NT2/D1 (cell line): ENCODE measurements at regions not wholly inside any gene's neighbourhood (a gene's known extent, or its start where the extent isn't known, plus 50 kb on each side); places are given as distances from the start of the nearest gene placed in this dataset.

ENCODE experiments used
- YY1 ChIP-seq: IDR thresholded peaks from 2 replicates; pipeline ENCODE4 v1.6.1; 2011; ENCODE audit not compliant: insufficient read length, insufficient read depth
- ZNF274 ChIP-seq: IDR thresholded peaks from 2 replicates; pipeline ENCODE4 v1.6.1; 2011; ENCODE audit warnings: mild to moderate bottlenecking, low read depth, low read length

DNA sequence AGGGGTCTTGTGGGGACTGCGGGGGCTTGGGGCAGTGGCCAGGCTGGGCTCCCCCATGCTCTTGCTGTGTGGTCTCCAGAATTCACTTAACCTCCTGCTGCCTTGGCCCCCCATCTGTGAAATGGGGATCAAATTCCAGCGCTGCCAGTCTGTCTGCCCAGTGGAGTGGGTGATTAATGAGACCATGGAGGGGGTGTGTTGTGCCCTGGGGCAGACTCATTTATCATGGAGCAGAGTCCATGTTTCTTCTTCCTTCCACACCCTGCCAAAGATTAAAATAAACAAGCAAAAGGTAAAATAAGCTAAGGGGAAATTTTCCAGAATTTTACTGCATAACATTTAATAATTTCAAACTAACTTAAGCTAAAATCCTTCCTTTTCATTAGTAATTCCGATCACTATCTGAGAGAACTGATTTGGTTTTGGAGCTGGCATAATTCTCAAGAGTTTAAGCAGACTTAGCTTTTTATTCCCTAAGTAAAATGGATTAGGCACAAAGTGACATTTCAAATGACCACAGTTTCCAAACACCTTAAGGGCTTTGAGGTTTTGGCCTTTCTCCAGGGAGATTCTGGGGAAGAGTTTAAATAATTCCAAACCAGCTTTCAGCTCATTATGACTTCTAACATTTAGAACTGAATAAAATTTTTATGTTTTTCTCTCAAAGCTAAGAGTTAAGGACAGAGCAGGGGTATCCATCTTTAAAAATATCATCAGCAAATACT lies 211.9 kb downstream of the CXCL12 start:
- no peak for TF ChIP-seq YY1
- no peak for TF ChIP-seq ZNF274
